Tibial nerve (tissue), 4 donors: ENCODE measurements at regions not wholly inside any gene's neighbourhood (a gene's known extent, or its start where the extent isn't known, plus 50 kb on each side); places are given as distances from the start of the nearest gene placed in this dataset. TPM values are rescaled to one million over a fixed set of nuclear protein-coding genes. Genes with fewer than 3 reads are reported as not detected.

Experiments used
- DNase-seq, 2 donors: peaks; one replicate each; pipeline ENCODE4 v3.0.0-alpha.2; 2019; ENCODE audit warnings: low spot score in 2 of 2
- H3K27ac ChIP-seq, 4 donors: fragments of 200-600 bp; sonication (generic) in 3 of 4; one replicate each; pipeline ENCODE4 v1.5.1; 2017 to 2019; ENCODE audit warnings: mild to moderate bottlenecking in 1 of 4
- H3K27me3 ChIP-seq, 2 donors: fragments of 200-600 bp; sonication (generic) in 1 of 2; one replicate each; pipeline versions ENCODE4 v1.5.1 to v1.6.0; 2017 to 2019
- H3K36me3 ChIP-seq, 3 donors: fragments of 200-600 bp; sonication (generic); one replicate each; pipeline ENCODE4 v1.5.1; 2018 to 2019
- H3K4me1 ChIP-seq, 4 donors: fragments of 200-600 bp; sonication (generic) in 3 of 4; one replicate each; pipeline ENCODE4 v1.5.1; 2017 to 2019
- H3K4me3 ChIP-seq, 4 donors: fragments of 200-600 bp; sonication (generic) in 3 of 4; one replicate each; pipeline ENCODE4 v1.5.1; 2017 to 2019; ENCODE audit warnings: mild to moderate bottlenecking in 1 of 4, moderate library complexity in 1 of 4
- H3K9me3 ChIP-seq, 4 donors: fragments of 200-600 bp; sonication (generic) in 3 of 4; one replicate each; pipeline ENCODE4 v1.5.1; 2017 to 2019
- CTCF ChIP-seq, 5 experiments: fragments of 200-600 bp in 3 of 5; fragments of 450-650 bp in 2 of 5; sonication (generic) in 3 of 5; IDR thresholded peaks; one replicate each; pipeline ENCODE4 v1.5.1; 2016 to 2019; ENCODE audit warnings: antibody characterized with exemption in 5 of 5, mild to moderate bottlenecking in 3 of 5, moderate library complexity in 2 of 5
- EP300 ChIP-seq, 2 donors: sonication (generic); formaldehyde crosslinking; IDR thresholded peaks; one replicate each; pipeline ENCODE4 v1.6.1; 2017; ENCODE audit warnings: antibody characterized with exemption in 2 of 2, mild to moderate bottlenecking in 1 of 2
- POLR2A ChIP-seq, 2 donors: fragments of 450-650 bp; IDR thresholded peaks; one replicate each; pipeline ENCODE4 v1.6.1; 2017; ENCODE audit warnings: antibody characterized with exemption in 2 of 2, mild to moderate bottlenecking in 2 of 2, moderate library complexity in 2 of 2
- WGBS, 2 donors: methylation state at CpG; one replicate each; pipeline ENCODE4 v1.1.5; 2018; 5-methylcytosine and 5-hydroxymethylcytosine counted together
- small RNA-seq: library from RNA; depleted of rRNA; stranded (forward); fragments of <200 nt; gene quantifications from one replicate; pipeline ENCODE3, GENCODE V24; 2016

GRCh38 chr1:232748910-232749368, 56.3 kb upstream of the MAP10 start:
- Histone ChIP-seq H3K36me3 (no peaks in the 10 kb centered on the region), H3K9me3 (peaks cover 0 to 27% (median 5%) of the 10 kb centered on the region in 4 donors), H3K4me1 (peaks cover 0 to 7% (median 2%) of the 10 kb centered on the region in 4 donors), H3K27me3 (no peaks in the 10 kb centered on the region), H3K4me3 (no peak overlapping the region), H3K27ac (no peak overlapping the region)
- 85 to 86% methylated on average over 8 of the region's 8 CpGs for WGBS, 2 donors
- no peak for DNase-seq
- TF ChIP-seq POLR2A (IDR thresholded peaks at IDR 0.05) = no peak
- no peak for TF ChIP-seq EP300 (IDR thresholded peaks at IDR 0.05)
- TF ChIP-seq CTCF (IDR thresholded peaks at IDR 0.05) = no peak

DNA sequence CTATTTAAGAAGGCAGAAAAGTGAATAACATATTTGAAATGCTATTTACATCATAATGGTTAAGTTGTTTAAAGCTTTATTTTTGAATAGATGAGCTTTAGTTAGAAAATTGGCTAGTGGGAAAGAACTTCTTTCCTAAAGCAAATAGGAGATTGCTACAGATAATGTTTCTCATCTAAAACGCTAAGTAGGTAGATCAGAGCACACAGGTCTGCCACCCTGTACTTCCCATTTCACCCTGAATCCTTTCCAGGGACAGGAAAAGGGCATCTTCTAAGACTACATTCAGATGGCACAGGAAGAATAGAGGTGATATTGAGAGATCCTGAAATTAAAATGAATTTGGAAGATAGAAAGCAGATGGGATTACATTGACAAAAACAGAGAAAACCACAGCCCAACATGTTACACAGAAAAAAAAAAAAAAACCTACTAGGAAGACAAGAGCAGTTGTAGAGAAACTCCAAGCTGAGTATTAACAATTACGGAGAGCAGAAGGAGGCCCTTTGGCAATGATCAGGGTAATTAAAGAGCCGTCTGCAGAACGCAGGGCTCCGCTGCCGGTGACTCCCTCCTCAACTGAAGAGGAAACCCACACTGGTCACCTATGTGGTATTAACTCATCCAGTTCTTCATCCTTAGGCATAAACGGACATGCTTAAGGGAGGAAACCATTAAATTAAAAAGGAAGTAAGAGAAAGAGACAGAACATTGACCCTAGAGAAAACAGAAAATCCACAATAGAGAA, 53.6 kb upstream of the MAP10 start:
- 20 to 21% methylated on average over 7 of the region's 7 CpGs for WGBS, 2 donors
- Histone ChIP-seq H3K4me3 (no peak overlapping the region), H3K9me3 (peaks cover 0 to 27% (median 5%) of the 10 kb centered on the region in 4 donors), H3K27me3 (no peaks in the 10 kb centered on the region), H3K27ac (no peak overlapping the region), H3K36me3 (no peaks in the 10 kb centered on the region), H3K4me1 (peaks cover 0 to 7% (median 2%) of the 10 kb centered on the region in 4 donors)
- no peak for TF ChIP-seq POLR2A (IDR thresholded peaks at IDR 0.05)
- TF ChIP-seq CTCF (IDR thresholded peaks at IDR 0.05) = no peak
- no peak for TF ChIP-seq EP300 (IDR thresholded peaks at IDR 0.05)
- DNase-seq = no peak

- no peak overlapping the region for H3K4me3 ChIP-seq
- peaks cover 0 to 24% (median 5%) of the 10 kb centered on the region in 4 donors for H3K9me3 ChIP-seq
- WGBS, 2 donors = 44 to 52% methylated on average over 1 of the region's 1 CpG
- peaks cover 0 to 7% (median 2%) of the 10 kb centered on the region in 4 donors for H3K4me1 ChIP-seq
- H3K27me3 ChIP-seq = no peaks in the 10 kb centered on the region
- no peak overlapping the region for H3K27ac ChIP-seq
- no peak for TF ChIP-seq POLR2A (IDR thresholded peaks at IDR 0.05)
- no peak for TF ChIP-seq CTCF (IDR thresholded peaks at IDR 0.05)
- no peak for TF ChIP-seq EP300 (IDR thresholded peaks at IDR 0.05)
- DNase-seq = no peak
- no peaks in the 10 kb centered on the region for H3K36me3 ChIP-seq
These were observed 52.9 kb upstream of the MAP10 start for GRCh38 chr1:232752365-232752764.

DNA sequence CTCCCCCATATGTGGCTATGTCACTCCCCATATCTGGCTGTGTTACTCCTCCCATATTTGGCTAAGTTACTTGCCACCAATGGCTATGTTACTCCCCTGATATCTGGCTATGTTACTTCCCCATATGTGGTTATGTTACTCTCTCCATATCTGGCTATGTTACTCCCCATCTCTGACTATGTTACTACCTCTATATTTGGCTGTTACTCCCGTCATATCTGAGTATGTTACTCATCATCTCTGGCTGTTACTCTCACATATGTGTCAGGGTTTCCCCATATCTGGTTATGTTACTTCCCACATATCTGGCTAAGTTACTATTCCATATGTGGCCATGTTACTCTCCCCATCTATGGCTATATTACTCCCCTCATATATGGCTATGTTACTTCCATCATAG, 50.3 kb upstream of the MAP10 start:
- no peaks in the 10 kb centered on the region for H3K36me3 ChIP-seq
- H3K27ac ChIP-seq = no peak overlapping the region
- DNase-seq = no peak
- peaks cover 0 to 7% (median 2%) of the 10 kb centered on the region in 4 donors for H3K4me1 ChIP-seq
- H3K9me3 ChIP-seq = no peaks in the 10 kb centered on the region
- no peaks in the 10 kb centered on the region for H3K27me3 ChIP-seq
- no peak overlapping the region for H3K4me3 ChIP-seq
- TF ChIP-seq CTCF (IDR thresholded peaks at IDR 0.05) = no peak
- TF ChIP-seq EP300 (IDR thresholded peaks at IDR 0.05) = no peak
- no peak for TF ChIP-seq POLR2A (IDR thresholded peaks at IDR 0.05)
- 71 to 77% methylated on average over 1 of the region's 1 CpG for WGBS, 2 donors

Small RNA genes lying in the stretch of these regions (small RNA-seq; reads per million reads assigned to genes)
- gene RNU6-1211P = not detected
